GM21619 (cell line): ENCODE measurements at regions not wholly inside any gene's neighbourhood (a gene's known extent, or its start where the extent isn't known, plus 50 kb on each side); places are given as distances from the start of the nearest gene placed in this dataset.

Experiments used
- ATAC-seq: cut with Tn5 transposase; IDR thresholded peaks from one replicate; pipeline ENCODE4 v1.9.1; 2021; ENCODE audit not compliant: unreplicated experiment

- no peak for ATAC-seq
Observed at GRCh38 chr2:59892398-59892797, 661.1 kb downstream of the BCL11A start.

DNA sequence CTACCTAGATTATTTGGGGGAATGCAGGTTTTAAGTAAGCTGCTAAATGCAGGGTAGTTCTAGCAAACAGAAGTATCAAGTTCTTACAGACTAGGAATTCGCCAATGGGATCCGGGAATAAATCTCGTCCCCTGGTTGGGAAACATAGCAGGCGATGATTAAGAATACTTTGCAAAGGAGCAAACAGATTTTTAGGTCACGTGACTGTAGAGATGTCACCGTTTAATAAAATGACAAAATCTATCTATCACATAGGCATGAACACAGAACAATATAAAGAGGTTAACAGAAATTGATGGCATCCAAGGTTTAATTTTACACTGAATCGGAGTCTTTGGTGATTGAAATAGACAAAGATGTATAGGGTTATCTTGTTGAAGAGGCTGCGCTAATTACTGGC is 664.1 kb downstream of the BCL11A start:
- no peak for ATAC-seq

GRCh38 chr2:59888706-59889105 is 664.7 kb downstream of the BCL11A start:
- ATAC-seq: no peak

DNA sequence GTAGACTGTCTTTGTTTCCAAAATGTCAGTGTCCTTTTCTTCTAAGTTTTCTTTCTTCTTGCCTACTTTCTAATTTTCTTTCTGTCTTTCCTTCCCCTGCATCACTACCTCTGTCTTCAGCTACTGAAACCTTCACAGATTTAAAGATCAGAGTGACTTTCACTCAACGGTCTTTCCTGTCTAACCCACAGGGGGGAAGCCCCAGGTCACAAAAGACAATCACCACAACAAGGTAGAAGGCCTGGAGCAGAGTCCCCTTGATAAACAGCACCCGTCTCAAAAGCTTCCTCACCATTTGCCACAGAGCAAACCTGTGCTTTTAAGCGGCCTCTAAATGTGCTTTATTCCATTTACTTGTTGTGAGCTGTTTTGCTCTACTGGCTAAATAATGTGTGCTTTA is 665.4 kb downstream of the BCL11A start:
- ATAC-seq: peak; percentile 93

DNA sequence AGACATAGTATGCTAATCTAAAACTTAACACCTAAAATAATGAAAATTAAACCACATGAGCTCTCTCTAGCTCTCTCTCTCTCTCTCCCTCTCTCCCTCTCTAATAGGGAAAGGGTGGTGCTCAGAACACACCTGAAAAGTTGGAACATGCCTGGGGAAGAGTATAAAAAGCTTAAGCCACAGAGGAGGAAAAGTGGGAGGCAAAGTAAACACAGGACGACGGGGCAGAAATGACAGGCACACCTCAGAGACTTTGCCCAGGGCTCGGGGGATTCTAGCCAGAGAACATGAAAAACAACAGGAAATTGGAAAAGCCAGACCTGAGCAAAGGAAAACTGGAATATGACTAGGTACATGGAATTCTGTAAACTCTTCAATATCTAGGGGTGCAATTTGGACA is 666.1 kb downstream of the BCL11A start:
- no peak for ATAC-seq

GRCh38 chr2:59886759-59887158 is 666.7 kb downstream of the BCL11A start:
- no peak for ATAC-seq

DNA sequence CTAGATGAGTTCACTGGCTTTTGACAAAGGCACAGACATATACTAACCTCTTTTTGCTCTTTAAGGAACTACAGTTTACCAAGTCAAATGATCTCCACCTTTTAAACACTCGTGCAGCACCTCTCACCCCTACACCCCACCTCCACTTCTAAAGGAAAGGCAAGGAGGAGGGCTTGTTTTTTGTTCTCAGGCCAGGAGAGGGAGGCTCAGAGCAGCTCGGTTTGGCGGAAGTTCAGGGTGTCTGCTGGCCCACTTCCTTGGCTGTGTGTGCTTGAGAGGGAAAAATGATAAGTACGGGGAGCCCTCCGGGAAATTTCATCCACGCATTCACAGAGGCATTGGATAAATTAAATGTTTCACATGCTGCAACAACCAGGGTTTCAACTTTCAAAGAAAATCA is 667.9 kb downstream of the BCL11A start:
- no peak for ATAC-seq

DNA sequence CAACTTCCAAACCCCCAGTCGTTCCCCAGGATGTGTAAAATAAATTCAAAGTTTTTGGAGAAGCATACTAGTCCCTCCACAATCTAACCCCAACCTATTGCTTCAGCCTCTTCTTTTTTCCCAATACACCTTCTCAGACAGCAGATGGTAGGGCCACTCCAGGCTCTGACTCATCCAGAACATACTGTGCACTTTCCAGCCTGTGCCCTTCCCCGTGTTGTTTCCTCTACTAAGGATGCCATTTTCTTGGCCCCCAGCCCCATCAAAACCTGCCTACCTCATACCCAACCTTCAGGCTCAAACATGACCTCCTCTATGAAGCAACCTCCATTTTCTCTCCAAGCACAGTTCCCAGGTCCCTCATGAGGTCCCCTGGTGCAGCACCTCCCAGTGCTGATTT is 669.3 kb downstream of the BCL11A start:
- ATAC-seq: no peak

- no peak for ATAC-seq
Observed at GRCh38 chr2:59882822-59883221, 670.6 kb downstream of the BCL11A start.

- no peak for ATAC-seq
Observed at GRCh38 chr2:59882279-59882678, 671.2 kb downstream of the BCL11A start.

- no peak for ATAC-seq
Observed at GRCh38 chr2:59881218-59881617, 672.2 kb downstream of the BCL11A start.

- ATAC-seq: no peak
Observed at GRCh38 chr2:59879700-59880131, 673.7 kb downstream of the BCL11A start.

DNA sequence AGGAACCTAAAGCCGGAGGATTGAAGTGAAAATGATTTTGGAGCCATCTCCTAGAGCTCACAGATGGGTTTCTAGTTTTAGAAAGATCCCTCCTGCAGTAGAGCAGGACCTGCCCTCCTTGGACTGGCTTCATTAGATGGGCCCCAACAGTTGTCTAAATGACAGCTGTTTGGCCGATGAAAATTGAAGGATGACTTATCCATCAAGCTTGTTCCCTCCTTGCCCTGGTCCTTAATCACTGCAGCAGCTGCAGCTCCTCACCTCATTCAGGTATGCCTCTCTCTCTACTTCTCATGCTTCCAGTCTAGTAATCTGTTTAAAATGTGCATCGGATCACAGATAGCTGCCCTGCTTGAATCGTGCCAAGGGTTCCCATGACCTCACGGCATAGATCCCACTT is 677.6 kb downstream of the BCL11A start:
- ATAC-seq: no peak

- no peak for ATAC-seq
Observed at GRCh38 chr2:59874971-59875755, 678.3 kb downstream of the BCL11A start.

GRCh38 chr2:59874361-59874760 is 679.1 kb downstream of the BCL11A start:
- no peak for ATAC-seq

DNA sequence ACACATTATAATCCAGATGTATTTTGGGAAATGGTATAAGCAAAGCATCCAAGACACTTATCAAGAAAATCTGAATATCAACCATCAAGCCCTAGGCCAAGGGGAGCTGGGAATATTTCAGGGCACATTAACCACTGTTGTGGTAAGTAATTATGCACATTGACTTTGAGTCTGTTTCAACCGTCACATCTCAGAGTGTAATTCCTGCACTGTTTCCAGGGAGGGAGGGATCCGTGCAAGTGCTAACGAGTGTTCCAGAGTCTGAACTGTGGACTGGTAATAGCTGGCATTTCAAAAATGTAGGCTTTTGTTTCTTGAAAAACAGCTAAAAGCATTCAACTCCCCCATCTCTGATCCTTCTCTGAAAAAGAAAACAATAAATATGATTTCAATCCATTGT is 681.6 kb downstream of the BCL11A start:
- ATAC-seq: no peak

DNA sequence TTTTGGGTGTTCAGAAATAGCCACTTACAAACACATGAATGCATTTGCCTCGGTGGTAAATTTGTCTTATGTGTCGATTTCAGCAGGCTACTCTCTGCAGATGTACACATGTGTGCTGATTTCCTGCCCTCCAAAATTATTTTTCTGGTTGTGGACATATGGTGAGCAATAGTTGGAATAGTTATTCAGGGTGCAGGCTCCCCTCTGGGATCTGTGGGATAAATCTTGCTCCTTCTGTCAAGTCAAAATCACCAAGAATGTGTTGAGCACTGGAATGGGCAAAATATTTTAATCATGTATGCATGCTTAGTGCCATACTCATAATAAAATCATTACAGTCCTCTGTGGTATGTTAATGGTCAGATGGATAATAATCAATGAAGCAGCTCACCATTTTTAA is 684.5 kb downstream of the BCL11A start:
- ATAC-seq: no peak

DNA sequence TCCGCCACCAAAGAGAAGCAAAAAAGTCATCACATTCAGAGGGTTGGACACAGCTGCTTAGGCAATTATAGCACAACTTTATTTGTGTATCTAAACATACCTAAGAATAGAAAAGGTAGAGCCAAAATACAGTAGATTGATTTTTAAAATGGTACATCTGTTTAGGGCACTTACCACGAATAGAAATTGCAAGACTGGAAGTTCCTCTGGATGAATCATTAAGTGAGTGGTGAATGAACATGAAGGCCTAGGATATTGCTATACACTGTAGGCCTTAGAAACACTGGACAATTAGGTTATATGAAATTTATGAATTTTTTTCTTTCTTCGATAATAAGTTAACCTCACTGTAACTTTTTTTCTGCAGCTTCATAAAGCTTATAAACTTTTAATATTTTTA is 687.0 kb downstream of the BCL11A start:
- no peak for ATAC-seq

GRCh38 chr2:59858540-59858939 is 694.9 kb downstream of the BCL11A start:
- ATAC-seq: no peak

- no peak for ATAC-seq
Observed at GRCh38 chr2:59857109-59857508, 696.3 kb downstream of the BCL11A start.

DNA sequence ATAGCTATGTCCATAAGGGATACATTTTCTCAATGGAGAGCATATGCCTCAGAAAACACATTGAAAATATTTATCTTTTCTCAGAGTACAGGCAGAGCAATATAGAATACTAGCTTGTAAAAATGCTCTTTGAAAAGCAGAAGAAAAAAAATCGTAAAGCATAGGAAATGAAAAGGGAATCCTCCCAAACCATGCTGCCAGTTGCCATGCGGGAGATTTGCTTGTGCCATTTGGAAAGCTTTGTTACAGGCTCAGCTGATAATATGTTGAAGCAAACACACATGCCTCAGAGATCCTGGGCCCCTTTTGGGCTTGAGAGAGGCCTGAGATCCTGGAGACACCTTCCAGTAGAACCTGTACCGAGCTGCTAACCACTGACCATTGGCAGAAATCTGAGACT is 697.1 kb downstream of the BCL11A start:
- ATAC-seq: no peak

DNA sequence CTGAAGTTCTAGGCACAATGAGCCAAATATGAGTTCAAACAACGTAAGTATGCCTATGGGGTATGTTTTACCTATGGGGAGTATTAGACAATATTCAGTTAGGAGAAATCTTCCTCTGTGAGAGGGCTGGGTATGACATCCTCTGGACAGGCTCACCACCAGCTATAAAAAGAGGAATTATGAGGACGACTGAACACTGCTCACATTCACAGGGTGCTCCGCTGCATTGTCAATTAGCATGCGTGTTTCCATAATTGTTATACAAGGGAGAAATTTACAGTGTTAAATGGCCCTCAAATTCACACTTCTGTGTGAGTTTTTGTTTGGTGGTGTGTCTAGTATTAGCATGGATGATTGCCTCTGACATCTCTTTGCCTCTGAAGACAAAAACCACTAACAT is 700.4 kb downstream of the BCL11A start:
- no peak for ATAC-seq

GRCh38 chr2:59851836-59852475 is 701.5 kb downstream of the BCL11A start:
- no peak for ATAC-seq
